ENCODE measurements at regions not wholly inside any gene's neighbourhood (a gene's known extent, or its start where the extent isn't known, plus 50 kb on each side); places are given as distances from the start of the nearest gene placed in this dataset.

- Histone ChIP-seq H3K4me3 (replicated peaks in 1 of 3; ENCODE audit: low read depth in 2 of 3, low read length in 3 of 3) (no peak overlapping the region), H4K20me1 (ENCODE audit: insufficient read depth, low read length) (no peaks in the 10 kb centered on the region), H3K4me1 (ENCODE audit: control insufficient read depth in 1 of 2, insufficient read depth in 2 of 2, low read length in 2 of 2) (no peaks in the 10 kb centered on the region), H3K9ac (ENCODE audit: insufficient read depth, low read length, poor library complexity, severe bottlenecking) (no peak overlapping the region), H3K27me3 (ENCODE audit: control insufficient read depth in 2 of 2, insufficient read depth in 2 of 2, low read length in 2 of 2) (no peaks in the 10 kb centered on the region), H3K27ac (ENCODE audit: low read depth in 1 of 2, low read length in 2 of 2) (no peak overlapping the region), H2AFZ (ENCODE audit: insufficient read depth, low read depth, low read length, poor library complexity, severe bottlenecking) (no peak overlapping the region), H3K4me2 (replicated peaks; ENCODE audit: extremely low read depth, low read length, poor library complexity, severe bottlenecking) (no peak overlapping the region), H3K9me3 (replicated peaks in 1 of 2; ENCODE audit: control insufficient read depth in 1 of 2, insufficient read depth in 1 of 2, low read length in 2 of 2) (peaks cover 9 to 25% of the 10 kb centered on the region in 2 donors), H3K36me3 (replicated peaks in 1 of 2; ENCODE audit: control insufficient read depth in 1 of 2, insufficient read depth in 2 of 2, low read length in 2 of 2) (no peaks in the 10 kb centered on the region), H3K79me2 (ENCODE audit: insufficient read depth, low read length) (no peaks in the 10 kb centered on the region)
- no peak for DNase-seq
- TF ChIP-seq, protein P1, sequence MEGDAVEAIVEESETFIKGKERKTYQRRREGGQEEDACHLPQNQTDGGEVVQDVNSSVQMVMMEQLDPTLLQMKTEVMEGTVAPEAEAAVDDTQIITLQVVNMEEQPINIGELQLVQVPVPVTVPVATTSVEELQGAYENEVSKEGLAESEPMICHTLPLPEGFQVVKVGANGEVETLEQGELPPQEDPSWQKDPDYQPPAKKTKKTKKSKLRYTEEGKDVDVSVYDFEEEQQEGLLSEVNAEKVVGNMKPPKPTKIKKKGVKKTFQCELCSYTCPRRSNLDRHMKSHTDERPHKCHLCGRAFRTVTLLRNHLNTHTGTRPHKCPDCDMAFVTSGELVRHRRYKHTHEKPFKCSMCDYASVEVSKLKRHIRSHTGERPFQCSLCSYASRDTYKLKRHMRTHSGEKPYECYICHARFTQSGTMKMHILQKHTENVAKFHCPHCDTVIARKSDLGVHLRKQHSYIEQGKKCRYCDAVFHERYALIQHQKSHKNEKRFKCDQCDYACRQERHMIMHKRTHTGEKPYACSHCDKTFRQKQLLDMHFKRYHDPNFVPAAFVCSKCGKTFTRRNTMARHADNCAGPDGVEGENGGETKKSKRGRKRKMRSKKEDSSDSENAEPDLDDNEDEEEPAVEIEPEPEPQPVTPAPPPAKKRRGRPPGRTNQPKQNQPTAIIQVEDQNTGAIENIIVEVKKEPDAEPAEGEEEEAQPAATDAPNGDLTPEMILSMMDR (IDR thresholded peaks at IDR 0.05): no peak
- peaks cover 13 to 34% (median 22%) of the 10 kb centered on the region in 7 donors for H3K9me3 Mint-ChIP-seq
- H3K4me1 Mint-ChIP-seq: no peaks in the 10 kb centered on the region
- peaks cover 0 to 2% (median 0%) of the 10 kb centered on the region in 3 donors for H3K27me3 Mint-ChIP-seq (ENCODE audit: low read depth in 3 of 3)
- H3K36me3 Mint-ChIP-seq: no peaks in the 10 kb centered on the region
- no peak overlapping the region for H3K27ac Mint-ChIP-seq
- no CpG with 5 or more reads among the region's 4 CpGs for WGBS (ENCODE audit: insufficient coverage)
- intact Hi-C loops (cut with micrococcal nuclease): no loop called here
- no peak overlapping the region for H3K4me3 Mint-ChIP-seq
Measured at GRCh38 chr9:108793573-108793972, 62.2 kb downstream of the ACTL7B start.

DNA sequence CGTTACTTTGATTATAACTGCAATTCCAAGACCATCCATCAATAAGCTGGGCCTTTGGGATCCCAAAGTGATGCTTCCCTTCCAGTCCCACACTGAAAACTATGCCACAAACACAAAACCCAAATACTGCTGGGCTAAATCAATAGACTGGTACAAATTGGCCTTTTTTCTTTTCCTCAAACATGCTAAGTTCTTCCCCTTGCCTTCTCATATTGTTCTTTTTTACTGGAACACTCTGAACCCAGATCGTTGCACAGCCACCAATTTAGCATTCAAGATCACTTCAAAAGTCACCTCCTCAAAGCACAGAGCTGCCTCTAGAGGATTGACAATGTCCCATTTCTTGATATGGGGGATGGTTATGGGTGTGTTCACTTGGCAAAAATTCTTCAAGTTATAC lies 66.0 kb downstream of the ACTL7B start:
- Histone ChIP-seq H2AFZ (ENCODE audit: insufficient read depth, low read depth, low read length, poor library complexity, severe bottlenecking) (no peak overlapping the region), H3K27me3 (ENCODE audit: control insufficient read depth in 2 of 2, insufficient read depth in 2 of 2, low read length in 2 of 2) (no peaks in the 10 kb centered on the region), H3K27ac (ENCODE audit: low read depth in 1 of 2, low read length in 2 of 2) (no peak overlapping the region), H3K4me2 (replicated peaks; ENCODE audit: extremely low read depth, low read length, poor library complexity, severe bottlenecking) (no peak overlapping the region), H3K9me3 (replicated peaks in 1 of 2; ENCODE audit: control insufficient read depth in 1 of 2, insufficient read depth in 1 of 2, low read length in 2 of 2) (peaks cover 9 to 29% of the 10 kb centered on the region in 2 donors), H3K4me1 (ENCODE audit: control insufficient read depth in 1 of 2, insufficient read depth in 2 of 2, low read length in 2 of 2) (peaks cover 27 to 35% of the 10 kb centered on the region in 2 donors), H3K9ac (ENCODE audit: insufficient read depth, low read length, poor library complexity, severe bottlenecking) (no peak overlapping the region), H4K20me1 (ENCODE audit: insufficient read depth, low read length) (no peaks in the 10 kb centered on the region), H3K36me3 (replicated peaks in 1 of 2; ENCODE audit: control insufficient read depth in 1 of 2, insufficient read depth in 2 of 2, low read length in 2 of 2) (no peaks in the 10 kb centered on the region), H3K4me3 (replicated peaks in 1 of 3; ENCODE audit: low read depth in 2 of 3, low read length in 3 of 3) (no peak overlapping the region), H3K79me2 (ENCODE audit: insufficient read depth, low read length) (no peaks in the 10 kb centered on the region)
- Mint-ChIP-seq H3K36me3 (no peaks in the 10 kb centered on the region), H3K9me3 (peaks cover 13 to 49% (median 26%) of the 10 kb centered on the region in 7 donors), H3K4me3 (no peak overlapping the region), H3K27me3 (ENCODE audit: low read depth in 3 of 3) (peaks cover 0 to 2% (median 0%) of the 10 kb centered on the region in 3 donors), H3K4me1 (peaks cover 28% of the 10 kb centered on the region), H3K27ac (no peak overlapping the region)
- intact Hi-C loops (cut with micrococcal nuclease): no loop called here
- no peak for DNase-seq
- TF ChIP-seq, protein P1 (IDR thresholded peaks at IDR 0.05): no peak
- 44% methylated on average over 1 of the region's 2 CpGs for WGBS (ENCODE audit: insufficient coverage)

Measured in CD14-positive monocyte (primary cell).